HG03108 (cell line): ENCODE measurements at regions not wholly inside any gene's neighbourhood (a gene's known extent, or its start where the extent isn't known, plus 50 kb on each side); places are given as distances from the start of the nearest gene placed in this dataset.
A peak's percentile ranks its signal among the peaks of the same experiment; 100 is the strongest.
"Not testable (repeated sequence)": the region's sequence is repeated elsewhere in the genome, so short reads cannot be mapped to it uniquely, and the experiment has no call there.

Experiments
- ATAC-seq: cut with Tn5 transposase; IDR thresholded peaks from one replicate; pipeline ENCODE4 v1.9.1; 2021; ENCODE audit warnings: moderate library complexity; ENCODE audit not compliant: unreplicated experiment

- no peak for ATAC-seq
Observed at GRCh38 chr6:130603391-130603790, 223.8 kb upstream of the SMLR1 start.

GRCh38 chr6:130604841-130605399 lies 222.3 kb upstream of the SMLR1 start:
- ATAC-seq: no peak

- no peak for ATAC-seq
Observed at GRCh38 chr6:130610303-130610702, 216.9 kb upstream of the SMLR1 start.

- ATAC-seq: no peak
Observed at GRCh38 chr6:130611366-130611765, 215.8 kb upstream of the SMLR1 start.

GRCh38 chr6:130613176-130613575 lies 214.0 kb upstream of the SMLR1 start:
- no peak for ATAC-seq

- no peak for ATAC-seq
Observed at GRCh38 chr6:130615816-130616215, 211.4 kb upstream of the SMLR1 start.

GRCh38 chr6:130617658-130618057 lies 209.5 kb upstream of the SMLR1 start:
- ATAC-seq: no peak

GRCh38 chr6:130618806-130619205 lies 208.4 kb upstream of the SMLR1 start:
- not testable (repeated sequence) for ATAC-seq

- no peak for ATAC-seq
Observed at GRCh38 chr6:130620338-130620781, 206.8 kb upstream of the SMLR1 start.

GRCh38 chr6:130622142-130622541 lies 205.1 kb upstream of the SMLR1 start:
- no peak for ATAC-seq

- ATAC-seq: no peak
Observed at GRCh38 chr6:130624046-130624445, 203.2 kb upstream of the SMLR1 start.

- peak; percentile 89 for ATAC-seq
Observed at GRCh38 chr6:130625825-130626527, 201.2 kb upstream of the SMLR1 start.

GRCh38 chr6:130628862-130629261 lies 198.3 kb upstream of the SMLR1 start:
- ATAC-seq: no peak

- ATAC-seq: no peak
Observed at GRCh38 chr6:130629640-130630039, 197.6 kb upstream of the SMLR1 start.

GRCh38 chr6:130632277-130632676 lies 194.9 kb upstream of the SMLR1 start:
- ATAC-seq: no peak

- ATAC-seq: no peak
Observed at GRCh38 chr6:130632897-130633296, 194.3 kb upstream of the SMLR1 start.

- ATAC-seq: no peak
Observed at GRCh38 chr6:130643361-130643760, 183.8 kb upstream of the SMLR1 start.

- ATAC-seq: no peak
Observed at GRCh38 chr6:130644175-130644574, 183.0 kb upstream of the SMLR1 start.

- not testable (repeated sequence) for ATAC-seq
Observed at GRCh38 chr6:130644769-130645168, 182.4 kb upstream of the SMLR1 start.

GRCh38 chr6:130647246-130647645 lies 180.0 kb upstream of the SMLR1 start:
- ATAC-seq: no peak

GRCh38 chr6:130655586-130655985 lies 171.6 kb upstream of the SMLR1 start:
- ATAC-seq: no peak

GRCh38 chr6:130661077-130661476 lies 166.1 kb upstream of the SMLR1 start:
- no peak for ATAC-seq

GRCh38 chr6:130666786-130667185 lies 160.4 kb upstream of the SMLR1 start:
- no peak for ATAC-seq
